Sciatic nerve (tissue), 2 donors: ENCODE measurements at regions not wholly inside any gene's neighbourhood (a gene's known extent, or its start where the extent isn't known, plus 50 kb on each side); places are given as distances from the start of the nearest gene placed in this dataset.

Experiments used
- ATAC-seq: fragments of 200-7000 bp; cut with Tn5 transposase; one replicate; pipeline ENCODE4 v1.9.1; 2020; ENCODE audit warnings: mild to moderate bottlenecking, moderate library complexity
- DNase-seq: peaks from one replicate; pipeline ENCODE4 v3.0.0-alpha.2; 2020; ENCODE audit warnings: low spot score
- intact Hi-C: fragments of 100-400 bp; cut with DNase I; formaldehyde crosslinking; loops from one replicate; pipeline ENCODE4 v1.14.2; 2022
- donor health status: DM: no; HTN: no; CAD: no.
- donor health status: DM: no; HTN: no; CAD: no.

- no peak for DNase-seq
- intact Hi-C loops, result no loop called here
- ATAC-seq, result no peak
Measured at GRCh38 chr6:5946701-5947100, 60.0 kb downstream of the NRN1 start.

DNA sequence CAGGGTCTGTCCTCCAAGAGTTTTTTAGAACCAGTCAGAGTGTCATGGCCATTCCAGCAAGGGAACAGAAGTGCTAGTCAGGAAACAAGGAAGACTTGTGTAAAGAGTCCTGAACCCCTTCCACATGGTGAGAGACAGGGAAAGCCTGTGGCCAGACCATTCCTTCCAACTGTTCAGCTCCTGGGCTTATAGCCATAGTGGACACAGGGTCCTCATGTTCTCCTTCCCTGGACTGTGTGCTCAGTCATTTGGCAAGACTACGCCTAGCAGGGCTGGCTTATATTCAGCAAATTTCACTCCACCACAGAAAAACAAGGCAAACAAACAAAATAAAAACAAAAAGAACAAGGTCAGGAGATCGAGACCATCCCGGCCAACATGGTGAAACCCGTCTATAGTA lies 60.5 kb downstream of the NRN1 start:
- intact Hi-C loops, result no loop called here
- peak; percentile 59 for ATAC-seq

GRCh38 chr6:5943591-5943990 lies 63.1 kb downstream of the NRN1 start:
- no peak for ATAC-seq
- intact Hi-C loops, result no loop called here
- no peak for DNase-seq

More for the DNA sequence above, 60.5 kb downstream of the NRN1 start:
- DNase-seq, result no peak

DNA sequence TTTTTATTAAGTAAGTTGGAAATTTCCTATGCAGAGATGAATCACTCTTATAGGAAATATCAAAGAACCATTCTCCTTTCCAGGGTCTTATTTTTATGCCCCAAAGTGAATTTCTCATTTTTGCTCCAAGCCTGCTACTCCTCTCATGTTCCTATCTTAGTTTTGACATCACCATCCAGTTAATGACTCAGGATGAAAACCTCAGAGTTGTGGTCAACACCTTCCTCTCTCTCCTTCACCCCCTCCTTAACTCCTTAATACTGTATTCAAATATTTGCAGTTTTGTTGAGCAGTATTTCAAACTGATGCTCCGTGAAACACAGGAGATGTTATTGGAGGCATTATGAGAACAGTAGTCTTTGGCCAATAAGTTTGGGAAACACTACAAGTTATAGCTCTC lies 64.1 kb downstream of the NRN1 start:
- ATAC-seq (no peak), DNase-seq (no peak)
- intact Hi-C loops, result no loop called here

- ATAC-seq (peak; percentile 86), DNase-seq (no peak)
- intact Hi-C loops, result no loop called here
Measured at GRCh38 chr6:5941188-5941587, 65.5 kb downstream of the NRN1 start.

GRCh38 chr6:5938934-5939333 lies 67.8 kb downstream of the NRN1 start:
- ATAC-seq, result no peak
- DNase-seq, result no peak
- intact Hi-C loops, result no loop called here

DNA sequence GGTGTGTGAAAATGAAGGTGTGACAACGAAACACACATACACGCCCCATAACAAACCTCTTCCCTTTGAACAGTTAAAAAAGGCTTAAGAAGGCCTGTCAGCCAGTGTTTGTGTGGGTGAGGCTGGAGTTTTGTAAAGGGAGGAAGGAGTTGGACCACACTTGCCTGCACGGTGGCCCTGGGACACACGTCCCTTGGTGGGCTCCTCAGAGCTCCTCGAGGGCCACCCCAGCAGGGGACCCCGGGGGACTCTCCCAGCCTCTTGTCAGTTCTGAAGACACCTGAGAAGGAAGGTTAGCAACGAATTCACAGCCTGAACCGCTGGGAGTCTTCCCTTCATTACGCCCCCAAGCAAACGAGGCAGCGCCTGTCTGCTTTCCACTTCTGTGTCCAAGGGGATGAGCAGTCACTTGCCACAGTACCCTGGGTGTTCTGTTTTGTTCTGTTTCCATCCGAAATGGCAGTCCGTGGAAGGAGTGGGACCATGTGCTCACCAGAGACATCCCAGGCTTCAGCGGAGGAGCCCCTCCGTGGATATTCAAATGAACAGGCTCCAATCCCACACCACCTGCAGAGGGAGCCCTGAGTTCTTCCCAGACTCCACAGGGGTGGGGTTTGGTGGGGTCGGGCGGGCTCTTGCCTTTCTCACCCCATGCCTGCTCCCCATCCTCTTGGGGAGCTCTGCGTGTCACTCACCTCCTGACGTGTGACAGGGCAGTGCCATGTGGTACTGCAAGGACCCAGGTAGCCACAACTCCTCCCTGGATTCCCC lies 68.6 kb downstream of the NRN1 start:
- DNase-seq (no peak), ATAC-seq (no peak)
- intact Hi-C loops, result no loop called here

DNA sequence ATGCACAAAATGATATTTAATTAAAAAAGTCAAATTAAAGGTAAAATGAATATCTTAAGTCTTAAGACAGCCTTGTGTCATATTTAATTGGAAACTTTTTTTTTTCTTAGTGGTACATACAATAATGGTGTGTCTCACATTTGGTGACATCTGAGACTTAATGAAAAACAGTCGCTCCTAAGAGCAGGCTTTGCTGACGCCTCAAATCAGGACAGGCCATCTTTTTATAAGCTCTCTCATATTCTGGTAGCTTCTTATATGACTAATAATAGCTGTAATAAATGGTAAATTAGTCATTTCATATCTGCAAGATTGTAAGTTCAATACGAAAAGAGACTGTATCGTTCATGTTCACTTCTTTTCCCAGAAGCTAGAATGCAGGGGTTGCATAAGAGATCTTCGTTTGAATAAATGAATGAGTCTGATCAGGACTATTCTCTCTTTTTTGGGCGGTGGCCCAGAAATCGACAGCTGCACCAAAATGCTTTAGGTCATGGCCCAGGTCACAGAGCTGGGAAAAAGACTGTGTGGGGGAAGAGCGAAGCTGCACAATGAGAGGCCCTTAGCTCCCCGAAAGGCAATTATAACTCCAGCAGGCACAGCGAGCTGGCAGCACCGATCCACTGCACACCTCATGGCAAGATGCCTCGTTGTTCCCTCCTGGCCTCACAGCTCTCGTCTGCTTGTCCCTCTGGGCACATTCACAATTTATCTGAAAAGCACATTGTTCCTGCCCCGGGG lies 69.4 kb downstream of the NRN1 start:
- intact Hi-C loops, result no loop called here
- ATAC-seq (no peak), DNase-seq (no peak)

DNA sequence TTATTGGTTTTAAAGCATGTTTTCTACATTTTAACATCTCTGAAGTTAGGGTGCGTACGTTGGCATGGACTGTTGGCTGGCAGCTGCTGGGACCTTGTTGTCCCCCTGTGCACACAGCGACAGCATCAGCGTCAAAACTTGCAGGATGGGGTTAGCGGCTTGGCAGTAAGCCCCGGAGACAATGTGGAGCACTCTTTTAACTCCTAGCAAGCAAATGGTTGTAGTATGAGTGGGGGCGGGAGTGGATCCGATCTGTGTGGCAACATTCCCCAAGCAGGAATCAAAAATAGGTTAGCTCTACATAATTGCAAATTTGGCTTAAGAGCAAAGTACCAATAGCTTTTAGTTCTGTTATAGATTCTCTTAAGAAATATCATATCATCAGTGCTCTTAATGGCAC lies 70.1 kb downstream of the NRN1 start:
- no peak for ATAC-seq
- intact Hi-C loops, result no loop called here
- no peak for DNase-seq

DNA sequence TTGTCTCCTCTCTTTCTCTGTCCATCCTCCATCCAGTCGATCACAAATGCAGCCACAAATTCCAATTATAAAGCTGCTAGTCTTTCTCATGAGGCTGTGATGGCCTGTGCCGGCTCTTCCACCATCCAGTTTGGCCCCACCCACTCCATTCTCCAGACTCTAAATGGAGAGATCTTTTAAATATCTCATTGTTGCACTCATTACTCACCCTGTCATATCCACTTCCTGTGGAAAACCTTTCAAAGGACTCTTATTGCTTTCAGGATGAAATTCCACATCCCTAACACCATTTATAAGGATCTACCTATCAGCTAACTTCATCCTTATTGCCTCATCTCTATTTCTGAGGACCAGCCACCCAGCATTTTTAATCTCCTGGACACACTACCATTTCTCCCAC lies 70.6 kb downstream of the NRN1 start:
- ATAC-seq, result no peak
- DNase-seq, result no peak
- intact Hi-C loops, result no loop called here

DNA sequence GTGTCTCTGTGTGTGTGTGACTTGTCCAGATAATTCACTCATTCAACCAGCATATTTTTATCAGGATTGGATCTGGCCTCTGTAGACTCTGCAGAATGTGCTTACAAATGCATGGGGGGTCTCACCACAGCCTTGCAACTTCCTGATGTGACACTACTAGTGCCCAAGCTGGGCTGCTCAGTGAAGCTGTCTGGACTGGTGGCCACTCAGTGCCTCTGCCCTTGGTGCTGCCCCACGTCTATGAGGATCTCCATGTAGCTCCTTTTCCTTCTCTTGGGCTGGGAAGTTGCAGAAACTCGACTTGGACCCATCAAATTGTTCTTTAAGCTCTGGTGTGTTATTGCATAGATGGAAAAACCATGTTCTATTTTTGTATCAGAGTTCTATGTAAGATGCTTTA lies 75.8 kb downstream of the NRN1 start:
- ATAC-seq, result no peak
- intact Hi-C loops, result no loop called here
- no peak for DNase-seq

DNA sequence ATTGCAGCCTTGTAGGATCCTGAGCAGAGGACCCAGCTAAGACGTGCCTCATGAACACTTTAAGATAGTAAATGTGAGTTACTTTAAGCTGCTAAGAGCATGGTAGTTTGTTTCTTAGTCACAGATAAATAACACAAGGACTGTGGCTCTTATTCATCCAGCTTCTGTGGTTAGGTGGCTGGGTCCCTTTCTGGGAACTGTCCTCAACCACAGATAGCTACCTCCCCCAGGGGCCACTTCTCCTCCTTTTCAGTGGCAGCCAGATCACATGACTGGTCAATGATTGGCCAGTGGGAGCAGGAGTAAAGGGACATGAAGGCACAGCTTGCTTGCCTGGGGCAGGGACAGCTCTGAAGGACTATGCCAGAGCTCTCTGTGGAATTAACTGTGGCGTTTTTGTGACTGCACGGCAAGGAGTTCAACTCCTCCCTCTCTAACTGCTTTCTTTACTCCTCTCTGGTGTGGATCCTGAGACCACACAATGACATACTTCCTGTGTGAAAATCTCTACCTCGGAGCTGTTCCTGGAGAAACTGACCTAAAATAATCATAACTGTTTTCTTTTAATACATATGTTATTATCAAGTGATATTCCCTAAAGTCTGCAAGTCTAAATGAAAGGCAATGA lies 76.5 kb downstream of the NRN1 start:
- intact Hi-C loops, result no loop called here
- ATAC-seq, result no peak
- DNase-seq, result no peak

GRCh38 chr6:5923840-5924239 lies 82.9 kb downstream of the NRN1 start:
- intact Hi-C loops, result no loop called here
- no peak for ATAC-seq
- no peak for DNase-seq

DNA sequence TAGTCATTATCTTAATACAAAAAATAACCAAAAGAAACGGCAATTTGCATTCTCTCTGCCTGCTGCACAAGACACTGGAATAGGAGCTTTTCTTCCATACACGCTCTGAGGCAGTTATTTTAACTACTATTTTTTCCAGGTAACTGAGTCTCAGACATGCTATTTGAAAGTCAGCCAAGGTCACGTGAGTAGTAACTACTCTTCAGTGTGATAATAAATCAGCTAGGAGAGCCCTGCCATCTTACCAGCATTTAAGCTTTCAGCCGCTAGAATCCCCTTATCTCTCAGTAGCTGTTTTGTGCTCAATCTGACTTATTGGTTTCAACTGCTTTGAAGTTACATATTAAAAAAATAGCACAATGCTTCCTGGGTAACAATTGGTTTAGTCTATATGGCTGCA lies 84.5 kb downstream of the NRN1 start:
- intact Hi-C loops, result no loop called here
- DNase-seq (no peak), ATAC-seq (no peak)

- intact Hi-C loops, result no loop called here
- DNase-seq (no peak), ATAC-seq (no peak)
Measured at GRCh38 chr6:5909721-5910120, 97.0 kb downstream of the NRN1 start.

DNA sequence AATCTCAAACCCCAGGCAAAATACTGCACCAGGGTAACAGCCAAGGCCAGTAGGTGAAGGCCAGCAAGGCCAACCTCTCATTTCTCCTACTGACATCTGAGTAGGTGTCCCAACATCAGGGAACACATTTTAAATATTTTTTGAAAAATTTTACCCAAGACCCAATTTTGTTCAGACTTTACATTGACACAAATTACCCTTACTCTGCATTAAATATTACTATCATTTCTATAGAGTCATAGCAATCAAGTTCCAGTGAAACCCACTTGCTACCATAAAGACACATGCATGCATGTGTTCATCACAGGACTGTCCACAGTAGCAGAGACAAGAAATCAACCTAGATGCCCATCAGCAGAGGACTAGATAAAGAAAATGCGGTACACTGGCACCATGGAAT lies 99.9 kb downstream of the NRN1 start:
- no peak for DNase-seq
- intact Hi-C loops, result no loop called here
- ATAC-seq, result no peak

DNA sequence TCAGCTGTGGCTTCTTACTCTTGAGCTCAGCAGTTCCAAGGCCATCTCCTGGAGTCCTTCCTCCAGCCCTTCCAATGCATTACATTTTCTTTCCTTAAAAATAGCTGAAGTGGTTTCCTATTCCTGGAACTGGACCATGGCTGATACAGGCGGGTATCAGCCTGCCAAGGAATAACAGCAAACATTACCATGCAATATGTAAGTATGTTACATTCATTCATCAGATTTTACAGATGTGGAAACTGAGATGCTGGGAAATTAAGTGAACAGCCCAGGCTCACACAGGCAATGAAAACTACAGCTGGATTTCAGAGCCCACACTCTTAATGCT lies 100.4 kb downstream of the NRN1 start:
- intact Hi-C loops, result no loop called here
- DNase-seq, result no peak
- no peak for ATAC-seq

- intact Hi-C loops, result no loop called here
- DNase-seq (peak; percentile 83), ATAC-seq (peak; percentile 99)
Measured at GRCh38 chr6:5905431-5906339, 101.0 kb downstream of the NRN1 start.

- intact Hi-C loops, result no loop called here
- DNase-seq (no peak), ATAC-seq (no peak)
Measured at GRCh38 chr6:5904532-5904931, 102.2 kb downstream of the NRN1 start.
